DMS153 treated with DMSO at 0.1 percent for 48 hours (cell line): ENCODE measurements at regions not wholly inside any gene's neighbourhood (a gene's known extent, or its start where the extent isn't known, plus 50 kb on each side); places are given as distances from the start of the nearest gene placed in this dataset.
"Not testable (repeated sequence)": the region's sequence is repeated elsewhere in the genome, so short reads cannot be mapped to it uniquely, and the experiment has no call there.

Experiments
- DNase-seq: peaks from one replicate; lab custom pipeline; 2025; ENCODE audit not compliant: unreplicated experiment; lab: John Stamatoyannopoulos, UW

- no peak for DNase-seq
Measured at GRCh38 chr2:122009561-122009960, 254.1 kb downstream of the TSN start.

GRCh38 chr2:122011493-122012270 lies 256.2 kb downstream of the TSN start:
- DNase-seq = no peak

GRCh38 chr2:122018736-122019135 lies 263.3 kb downstream of the TSN start:
- no peak for DNase-seq

GRCh38 chr2:122019724-122020123 lies 264.3 kb downstream of the TSN start:
- no peak for DNase-seq

- no peak for DNase-seq
Measured at GRCh38 chr2:122020377-122020776, 264.9 kb downstream of the TSN start.

GRCh38 chr2:122021941-122022340 lies 266.5 kb downstream of the TSN start:
- no peak for DNase-seq

- DNase-seq = no peak
Measured at GRCh38 chr2:122022531-122022930, 267.1 kb downstream of the TSN start.

- DNase-seq = no peak
Measured at GRCh38 chr2:122023059-122023864, 267.8 kb downstream of the TSN start.

GRCh38 chr2:122027510-122028217 lies 272.2 kb downstream of the TSN start:
- no peak for DNase-seq

- no peak for DNase-seq
Measured at GRCh38 chr2:122028371-122029100, 273.1 kb downstream of the TSN start.

- no peak for DNase-seq
Measured at GRCh38 chr2:122029456-122029855, 274.0 kb downstream of the TSN start.

GRCh38 chr2:122029945-122030344 lies 274.5 kb downstream of the TSN start:
- DNase-seq = no peak

- DNase-seq = no peak
Measured at GRCh38 chr2:122031544-122032263, 276.3 kb downstream of the TSN start.

- no peak for DNase-seq
Measured at GRCh38 chr2:122032264-122032645, 276.8 kb downstream of the TSN start.

GRCh38 chr2:122033778-122034177 lies 278.3 kb downstream of the TSN start:
- no peak for DNase-seq

GRCh38 chr2:122034344-122034743 lies 278.9 kb downstream of the TSN start:
- no peak for DNase-seq

- no peak for DNase-seq
Measured at GRCh38 chr2:122034777-122035176, 279.3 kb downstream of the TSN start.

- DNase-seq = not testable (repeated sequence)
Measured at GRCh38 chr2:122038816-122039215, 283.4 kb downstream of the TSN start.

- DNase-seq = no peak
Measured at GRCh38 chr2:122041455-122041854, 286.0 kb downstream of the TSN start.

GRCh38 chr2:122051659-122052058 lies 296.2 kb downstream of the TSN start:
- not testable (repeated sequence) for DNase-seq
